ENCODE measurements at regions not wholly inside any gene's neighbourhood (a gene's known extent, or its start where the extent isn't known, plus 50 kb on each side); places are given as distances from the start of the nearest gene placed in this dataset.

- TF ChIP-seq CTCF (IDR thresholded peaks at IDR 0.05; ENCODE audit: insufficient read depth, low read depth, low read length) = no peak
- TF ChIP-seq EZH2 (IDR thresholded peaks at IDR 0.05; ENCODE audit: insufficient read depth, low read length) = no peak
Measured at GRCh38 chr3:144660186-144660585, 688.6 kb downstream of the DIPK2A start.

Data from astrocyte (in vitro differentiated cells and primary cell).